Stimulated activated CD4-positive, alpha-beta T cell treated with anti-CD3 and anti-CD28 coated beads, Interleukin-4, amount 100 ng/mL, for 48 hours (primary cell): ENCODE measurements at regions not wholly inside any gene's neighbourhood (a gene's known extent, or its start where the extent isn't known, plus 50 kb on each side); places are given as distances from the start of the nearest gene placed in this dataset.
"Not testable (repeated sequence)": the region's sequence is repeated elsewhere in the genome, so short reads cannot be mapped to it uniquely, and the experiment has no call there.

Experiments
- DNase-seq, 2 donors: peaks; one replicate each; pipeline ENCODE4 v3.0.0-alpha.2; 2020; ENCODE audit warnings: low read depth in 2 of 2

GRCh38 chr1:55781944-55782482 lies 566.8 kb upstream of the USP24 start:
- no peak for DNase-seq

- no peak for DNase-seq
Observed at GRCh38 chr1:55781003-55781402, 565.8 kb upstream of the USP24 start.

- no peak for DNase-seq
Observed at GRCh38 chr1:55777545-55777944, 562.4 kb upstream of the USP24 start.

GRCh38 chr1:55775007-55775406 lies 559.8 kb upstream of the USP24 start:
- no peak for DNase-seq

- DNase-seq, result no peak
Observed at GRCh38 chr1:55774446-55774845, 559.3 kb upstream of the USP24 start.

- no peak for DNase-seq
Observed at GRCh38 chr1:55773211-55773940, 558.2 kb upstream of the USP24 start.

GRCh38 chr1:55768327-55768952 lies 553.3 kb upstream of the USP24 start:
- no peak for DNase-seq

- no peak for DNase-seq
Observed at GRCh38 chr1:55767171-55767570, 552.0 kb upstream of the USP24 start.

GRCh38 chr1:55765505-55765904 lies 550.3 kb upstream of the USP24 start:
- not testable (repeated sequence) for DNase-seq

GRCh38 chr1:55751776-55752175 lies 536.6 kb upstream of the USP24 start:
- DNase-seq, result no peak

GRCh38 chr1:55750628-55750995 lies 535.4 kb upstream of the USP24 start:
- no peak for DNase-seq

GRCh38 chr1:55749975-55750627 lies 534.9 kb upstream of the USP24 start:
- no peak for DNase-seq

GRCh38 chr1:55747408-55747841 lies 532.3 kb upstream of the USP24 start:
- no peak for DNase-seq

GRCh38 chr1:55746710-55747109 lies 531.5 kb upstream of the USP24 start:
- DNase-seq, result no peak

- DNase-seq, result no peak
Observed at GRCh38 chr1:55741516-55741915, 526.4 kb upstream of the USP24 start.

GRCh38 chr1:55735106-55735505 lies 519.9 kb upstream of the USP24 start:
- DNase-seq, result no peak

- no peak for DNase-seq
Observed at GRCh38 chr1:55726994-55727393, 511.8 kb upstream of the USP24 start.

- DNase-seq, result no peak
Observed at GRCh38 chr1:55725378-55725777, 510.2 kb upstream of the USP24 start.

- no peak for DNase-seq
Observed at GRCh38 chr1:55724551-55725325, 509.6 kb upstream of the USP24 start.

GRCh38 chr1:55723001-55723400 lies 507.8 kb upstream of the USP24 start:
- no peak for DNase-seq

GRCh38 chr1:55720261-55720660 lies 505.1 kb upstream of the USP24 start:
- no peak for DNase-seq
